ENCODE measurements at regions not wholly inside any gene's neighbourhood (a gene's known extent, or its start where the extent isn't known, plus 50 kb on each side); places are given as distances from the start of the nearest gene placed in this dataset.

DNA sequence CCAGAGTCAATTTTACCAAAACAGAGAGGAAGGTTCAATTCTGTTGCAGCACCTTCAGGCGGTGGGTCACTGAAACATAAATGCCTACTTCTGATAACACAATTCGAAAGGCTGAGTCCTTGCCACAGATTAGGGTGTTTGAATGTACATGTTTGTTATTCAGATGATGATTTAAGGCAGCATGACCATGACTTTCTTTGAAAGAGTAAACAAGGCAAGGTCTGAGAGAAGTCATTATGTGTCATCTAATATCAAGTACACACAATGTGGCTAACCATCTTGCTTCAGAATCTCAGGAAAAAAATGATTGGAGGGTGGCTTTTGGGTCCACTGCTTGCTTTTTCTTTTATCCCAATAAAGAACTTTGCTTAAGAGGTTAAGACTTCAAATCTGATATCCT, 457.5 kb downstream of the TAF11L14 start:
- H3K4me2 ChIP-seq = no peak overlapping the region
- no peak for DNase-seq (ENCODE audit: low spot score)
- H3K79me2 ChIP-seq = no peaks in the 10 kb centered on the region
- 79% methylated on average over 2 of the region's 2 CpGs for WGBS (ENCODE audit: low lambda C conversion rate, missing lambda C conversion rate)
- no peaks in the 10 kb centered on the region for H3K9me2 ChIP-seq (replicated peaks; ENCODE audit: insufficient read depth)
- no peaks in the 10 kb centered on the region for H3K4me1 ChIP-seq (ENCODE audit: insufficient read depth)
- no peaks in the 10 kb centered on the region for H3K27me3 ChIP-seq
- TF ChIP-seq CTCF (IDR thresholded peaks at IDR 0.05; ENCODE audit: poor library complexity) (no peak), EZH2phosphoT487 (IDR thresholded peaks at IDR 0.05; ENCODE audit: low read depth, severe bottlenecking, unreplicated experiment) (no peak), EZH2 (IDR thresholded peaks at IDR 0.05; ENCODE audit: borderline replicate concordance) (no peak)
- no peak overlapping the region for H3K27ac ChIP-seq
- H3K9me3 ChIP-seq (ENCODE audit: low read depth) = no peaks in the 10 kb centered on the region
- H4K20me1 ChIP-seq (ENCODE audit: insufficient read depth, poor library complexity, severe bottlenecking) = no peaks in the 10 kb centered on the region
- no peaks in the 10 kb centered on the region for H3K36me3 ChIP-seq (replicated peaks; ENCODE audit: insufficient read depth, low read depth)
- no peak overlapping the region for H2AFZ ChIP-seq
- H3K4me3 ChIP-seq = no peak overlapping the region

DNA sequence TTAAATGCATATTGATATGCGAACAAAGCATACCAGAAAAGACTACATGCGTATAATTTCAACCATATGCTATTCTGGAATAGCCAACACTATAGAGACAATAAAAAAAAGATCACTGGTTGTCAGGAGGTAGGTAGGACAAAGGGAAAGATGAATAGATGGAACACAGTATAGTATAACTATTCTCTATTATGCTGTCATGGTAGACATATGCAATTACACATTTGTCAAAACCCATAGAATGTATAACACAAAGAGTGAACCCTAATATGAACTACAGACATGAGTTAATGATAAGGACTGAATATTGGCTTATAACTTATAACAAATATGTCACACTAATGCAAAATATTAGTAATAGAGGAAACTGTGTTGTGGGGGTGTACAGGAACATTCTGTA, 460.8 kb downstream of the TAF11L14 start:
- no peak for DNase-seq (ENCODE audit: low spot score)
- no peaks in the 10 kb centered on the region for H3K79me2 ChIP-seq
- no peaks in the 10 kb centered on the region for H3K9me2 ChIP-seq (replicated peaks; ENCODE audit: insufficient read depth)
- no peaks in the 10 kb centered on the region for H3K36me3 ChIP-seq (replicated peaks; ENCODE audit: insufficient read depth, low read depth)
- 89% methylated on average over 2 of the region's 2 CpGs for WGBS (ENCODE audit: low lambda C conversion rate, missing lambda C conversion rate)
- TF ChIP-seq EZH2phosphoT487 (IDR thresholded peaks at IDR 0.05; ENCODE audit: low read depth, severe bottlenecking, unreplicated experiment) (no peak), CTCF (IDR thresholded peaks at IDR 0.05; ENCODE audit: poor library complexity) (no peak), EZH2 (IDR thresholded peaks at IDR 0.05; ENCODE audit: borderline replicate concordance) (no peak)
- H4K20me1 ChIP-seq (ENCODE audit: insufficient read depth, poor library complexity, severe bottlenecking) = no peaks in the 10 kb centered on the region
- H2AFZ ChIP-seq = no peak overlapping the region
- H3K4me3 ChIP-seq = no peak overlapping the region
- H3K4me2 ChIP-seq = no peak overlapping the region
- no peaks in the 10 kb centered on the region for H3K27me3 ChIP-seq
- no peaks in the 10 kb centered on the region for H3K9me3 ChIP-seq (ENCODE audit: low read depth)
- no peaks in the 10 kb centered on the region for H3K4me1 ChIP-seq (ENCODE audit: insufficient read depth)
- H3K27ac ChIP-seq = no peak overlapping the region

GRCh38 chr5:18097817-18098216, 463.6 kb downstream of the TAF11L14 start:
- DNase-seq (ENCODE audit: low spot score) = no peak
- no peak overlapping the region for H3K4me3 ChIP-seq
- TF ChIP-seq EZH2 (IDR thresholded peaks at IDR 0.05; ENCODE audit: borderline replicate concordance) (no peak), EZH2phosphoT487 (IDR thresholded peaks at IDR 0.05; ENCODE audit: low read depth, severe bottlenecking, unreplicated experiment) (no peak), CTCF (IDR thresholded peaks at IDR 0.05; ENCODE audit: poor library complexity) (no peak)
- H3K4me2 ChIP-seq = no peak overlapping the region
- no peaks in the 10 kb centered on the region for H3K79me2 ChIP-seq
- H2AFZ ChIP-seq = no peak overlapping the region
- WGBS (ENCODE audit: low lambda C conversion rate, missing lambda C conversion rate) = 62% methylated on average over 5 of the region's 5 CpGs
- no peaks in the 10 kb centered on the region for H3K9me3 ChIP-seq (ENCODE audit: low read depth)
- H3K27me3 ChIP-seq = no peaks in the 10 kb centered on the region
- H3K4me1 ChIP-seq (ENCODE audit: insufficient read depth) = no peaks in the 10 kb centered on the region
- no peaks in the 10 kb centered on the region for H3K36me3 ChIP-seq (replicated peaks; ENCODE audit: insufficient read depth, low read depth)
- no peaks in the 10 kb centered on the region for H3K9me2 ChIP-seq (replicated peaks; ENCODE audit: insufficient read depth)
- H4K20me1 ChIP-seq (ENCODE audit: insufficient read depth, poor library complexity, severe bottlenecking) = no peaks in the 10 kb centered on the region
- H3K27ac ChIP-seq = no peak overlapping the region

DNA sequence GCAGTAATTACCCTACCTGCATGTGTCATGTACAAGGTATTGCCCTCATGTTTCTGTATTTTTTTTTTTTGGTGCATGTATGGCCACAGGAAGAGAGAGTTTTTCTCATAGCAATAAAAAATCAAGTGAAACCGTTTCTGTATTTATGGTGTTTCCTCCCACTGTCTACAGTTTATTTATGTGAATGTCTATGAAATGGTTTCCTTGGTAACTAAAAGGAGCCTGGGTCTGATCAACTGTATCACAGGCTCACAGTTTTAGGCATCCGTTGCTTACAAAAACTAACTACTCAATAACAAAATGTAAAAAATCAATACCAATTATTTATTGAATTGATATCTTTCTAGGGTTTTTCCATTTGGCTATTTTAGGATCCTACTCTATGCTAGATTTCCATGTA, 464.4 kb downstream of the TAF11L14 start:
- 55% methylated on average over 2 of the region's 2 CpGs for WGBS (ENCODE audit: low lambda C conversion rate, missing lambda C conversion rate)
- Histone ChIP-seq H3K27ac (no peak overlapping the region), H3K79me2 (no peaks in the 10 kb centered on the region), H3K4me2 (no peak overlapping the region), H4K20me1 (ENCODE audit: insufficient read depth, poor library complexity, severe bottlenecking) (no peaks in the 10 kb centered on the region), H3K9me2 (replicated peaks; ENCODE audit: insufficient read depth) (no peaks in the 10 kb centered on the region), H3K27me3 (no peaks in the 10 kb centered on the region), H3K4me1 (ENCODE audit: insufficient read depth) (no peaks in the 10 kb centered on the region), H3K36me3 (replicated peaks; ENCODE audit: insufficient read depth, low read depth) (no peaks in the 10 kb centered on the region), H3K4me3 (no peak overlapping the region), H3K9me3 (ENCODE audit: low read depth) (no peaks in the 10 kb centered on the region), H2AFZ (no peak overlapping the region)
- TF ChIP-seq EZH2 (IDR thresholded peaks at IDR 0.05; ENCODE audit: borderline replicate concordance) (no peak), CTCF (IDR thresholded peaks at IDR 0.05; ENCODE audit: poor library complexity) (no peak), EZH2phosphoT487 (IDR thresholded peaks at IDR 0.05; ENCODE audit: low read depth, severe bottlenecking, unreplicated experiment) (no peak)
- no peak for DNase-seq (ENCODE audit: low spot score)
